CD14-positive monocyte (primary cell): ENCODE measurements at regions not wholly inside any gene's neighbourhood (a gene's known extent, or its start where the extent isn't known, plus 50 kb on each side); places are given as distances from the start of the nearest gene placed in this dataset.

Experiments used
- DNase-seq, 3 donors: peaks; one replicate each; pipeline ENCODE4 v3.0.0-alpha.2; 2011 to 2022
- H2AFZ ChIP-seq: 2 replicates; pipeline ENCODE4 v1.6.0; 2012; ENCODE audit warnings: mild to moderate bottlenecking, low read depth, low read length, inconsistent platforms; ENCODE audit not compliant: insufficient read depth, poor library complexity, severe bottlenecking
- H3K27ac ChIP-seq, 2 donors: 1 replicate in 1 of 2; 2 replicates in 1 of 2; pipeline ENCODE4 v1.5.1; 2012 to 2013; ENCODE audit warnings: low read length in 2 of 2, control low read depth in 1 of 2, inconsistent platforms in 1 of 2, low read depth in 1 of 2, mild to moderate bottlenecking in 1 of 2
- H3K27me3 ChIP-seq, 2 donors: one replicate each; pipeline versions ENCODE4 v1.6.0 to v1.6.1; 2011 to 2013; ENCODE audit warnings: low read length in 2 of 2; ENCODE audit not compliant: control insufficient read depth in 2 of 2, insufficient read depth in 2 of 2
- H3K36me3 ChIP-seq, 2 donors: replicated peaks in 1 of 2; 1 replicate in 1 of 2; 2 replicates in 1 of 2; pipeline versions ENCODE4 v1.5.1 to v1.6.1; 2012 to 2013; ENCODE audit warnings: low read length in 2 of 2, control low read depth in 1 of 2, inconsistent platforms in 1 of 2, mild to moderate bottlenecking in 1 of 2; ENCODE audit not compliant: insufficient read depth in 2 of 2, control insufficient read depth in 1 of 2
- H3K4me1 ChIP-seq, 2 donors: 1 replicate in 1 of 2; 2 replicates in 1 of 2; pipeline versions ENCODE4 v1.5.1 to v1.6.1; 2012 to 2013; ENCODE audit warnings: low read length in 2 of 2, control low read depth in 1 of 2, inconsistent platforms in 1 of 2, mild to moderate bottlenecking in 1 of 2, moderate library complexity in 1 of 2; ENCODE audit not compliant: insufficient read depth in 2 of 2, control insufficient read depth in 1 of 2
- H3K4me2 ChIP-seq: replicated peaks from 2 replicates; pipeline ENCODE3; 2012; ENCODE audit warnings: low read length, moderate library complexity, mild to moderate bottlenecking; ENCODE audit not compliant: poor library complexity, severe bottlenecking; ENCODE audit errors: extremely low read depth
- H3K4me3 ChIP-seq, 3 experiments: fragments of 200-600 bp in 1 of 3; sonication (generic) in 1 of 3; replicated peaks in 1 of 3; 1 replicate in 2 of 3; 2 replicates in 1 of 3; pipeline ENCODE4 v1.5.1; 2011 to 2013; ENCODE audit warnings: low read length in 3 of 3, mild to moderate bottlenecking in 3 of 3, control low read depth in 2 of 3, low read depth in 2 of 3, inconsistent platforms in 1 of 3, moderate library complexity in 1 of 3
- H3K79me2 ChIP-seq: 2 replicates; pipeline ENCODE4 v1.6.0; 2012; ENCODE audit warnings: mild to moderate bottlenecking, control low read depth, inconsistent platforms, low read length, moderate library complexity; ENCODE audit not compliant: insufficient read depth
- H3K9ac ChIP-seq: 2 replicates; pipeline ENCODE4 v1.6.0; 2017; ENCODE audit warnings: low read length, mild to moderate bottlenecking; ENCODE audit not compliant: insufficient read depth, poor library complexity, severe bottlenecking
- H3K9me3 ChIP-seq, 2 donors: replicated peaks in 1 of 2; 1 replicate in 1 of 2; 2 replicates in 1 of 2; pipeline versions ENCODE4 v1.5.1 to v1.6.1; 2012 to 2013; ENCODE audit warnings: low read length in 2 of 2, control low read depth in 1 of 2; ENCODE audit not compliant: control insufficient read depth in 1 of 2, insufficient read depth in 1 of 2
- H4K20me1 ChIP-seq: 2 replicates; pipeline ENCODE4 v1.6.0; 2012; ENCODE audit warnings: mild to moderate bottlenecking, low read length, control low read depth, moderate library complexity; ENCODE audit not compliant: insufficient read depth
- H3K27ac Mint-ChIP-seq, 7 donors: one replicate each; pipeline ENCODE4 v1.8.0; 2020; ENCODE audit warnings: mild to moderate bottlenecking in 7 of 7, mixed read lengths in 7 of 7, moderate library complexity in 6 of 7, inconsistent platforms in 2 of 7
- H3K27me3 Mint-ChIP-seq, 3 donors: one replicate each; pipeline ENCODE4 v1.8.0; 2021 to 2022; ENCODE audit warnings: low read depth in 3 of 3, mild to moderate bottlenecking in 3 of 3, mixed read lengths in 3 of 3, moderate library complexity in 3 of 3, inconsistent platforms in 1 of 3
- H3K36me3 Mint-ChIP-seq, 2 donors: one replicate each; pipeline ENCODE4 v1.8.0; 2020; ENCODE audit warnings: mixed read lengths in 2 of 2, inconsistent platforms in 1 of 2, mild to moderate bottlenecking in 1 of 2
- H3K4me1 Mint-ChIP-seq: one replicate; pipeline ENCODE4 v1.8.0; 2020; ENCODE audit warnings: mild to moderate bottlenecking, mixed read lengths
- H3K4me3 Mint-ChIP-seq, 2 donors: one replicate each; pipeline ENCODE4 v1.8.0; 2020; ENCODE audit warnings: mild to moderate bottlenecking in 2 of 2, mixed read lengths in 2 of 2, moderate library complexity in 1 of 2
- H3K9me3 Mint-ChIP-seq, 7 donors: one replicate each; pipeline ENCODE4 v1.8.0; 2020 to 2022; ENCODE audit warnings: mixed read lengths in 7 of 7, mild to moderate bottlenecking in 6 of 7, moderate library complexity in 6 of 7, inconsistent platforms in 2 of 7
- WGBS: methylation state at CpG from one replicate; pipeline ENCODE4 v1.1.5; 2013; ENCODE audit warnings: missing lambda C conversion rate; ENCODE audit not compliant: insufficient coverage; 5-methylcytosine and 5-hydroxymethylcytosine counted together
- intact Hi-C, 2 donors: fragments of 100-400 bp; cut with micrococcal nuclease; formaldehyde crosslinking; loops; one replicate each; pipeline versions ENCODE4 v1.15.0 to v1.15.1; 2023
- TF ChIP-seq, protein P1 (sequence below): fragments of 200-600 bp; IDR thresholded peaks from one replicate; pipeline ENCODE4 v1.8.0; 2022; ENCODE audit warnings: antibody characterized with exemption, mild to moderate bottlenecking

DNA sequence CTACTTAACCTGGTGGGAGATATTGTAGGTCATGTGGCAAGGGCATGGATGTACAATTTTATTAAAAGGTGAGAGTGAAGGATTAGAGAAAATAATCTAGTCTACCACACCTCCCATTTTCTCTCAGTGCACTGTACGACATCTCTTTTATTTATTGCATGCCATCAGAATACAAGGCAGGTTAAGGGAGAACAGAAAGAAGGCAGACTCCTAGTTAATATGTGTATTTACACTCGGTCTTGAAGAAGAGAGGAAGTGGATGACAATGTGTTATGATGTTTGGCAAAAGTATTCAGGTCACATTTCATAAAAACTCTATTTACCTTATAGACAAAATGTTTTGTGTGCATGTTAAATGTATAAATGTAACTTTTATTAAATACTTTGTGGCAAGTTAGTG is 306.1 kb downstream of the CTH start:
- Mint-ChIP-seq H3K27me3 (peaks cover 0 to 3% (median 2%) of the 10 kb centered on the region in 3 donors), H3K9me3 (peaks cover 0 to 2% (median 0%) of the 10 kb centered on the region in 7 donors)
- WGBS, result no CpG with 5 or more reads among the region's 2 CpGs

DNA sequence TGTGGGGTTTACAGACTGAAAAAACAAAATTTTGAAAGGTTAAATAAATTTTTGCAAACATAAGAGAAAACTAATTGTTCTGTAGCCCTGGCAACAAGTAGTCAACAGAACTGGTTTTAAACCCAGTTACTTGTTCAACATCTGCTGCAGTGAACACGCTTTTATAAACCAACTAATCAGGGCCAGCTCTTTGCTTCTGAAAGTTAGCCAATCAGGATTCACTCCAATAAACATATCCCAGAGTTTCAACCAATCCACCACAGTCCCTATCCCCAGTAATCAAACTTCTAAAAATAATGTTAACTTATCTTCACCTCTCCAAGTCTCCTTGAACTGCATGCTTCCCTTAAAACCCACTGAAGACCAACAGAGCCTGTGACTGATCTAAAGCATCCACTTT is 306.6 kb downstream of the CTH start:
- Mint-ChIP-seq H3K4me3 (no peak overlapping the region), H3K27me3 (peaks cover 0 to 3% (median 2%) of the 10 kb centered on the region in 3 donors), H3K4me1 (no peaks in the 10 kb centered on the region), H3K9me3 (peaks cover 0 to 2% (median 0%) of the 10 kb centered on the region in 7 donors), H3K36me3 (no peaks in the 10 kb centered on the region), H3K27ac (no peak overlapping the region)
- no peak overlapping the region for H3K4me2 ChIP-seq
- no peaks in the 10 kb centered on the region for H3K27me3 ChIP-seq
- H3K79me2 ChIP-seq, result no peaks in the 10 kb centered on the region
- H3K36me3 ChIP-seq, result no peaks in the 10 kb centered on the region
- H4K20me1 ChIP-seq, result no peaks in the 10 kb centered on the region
- no peak overlapping the region for H3K9ac ChIP-seq
- no peaks in the 10 kb centered on the region for H3K4me1 ChIP-seq
- TF ChIP-seq, protein P1, sequence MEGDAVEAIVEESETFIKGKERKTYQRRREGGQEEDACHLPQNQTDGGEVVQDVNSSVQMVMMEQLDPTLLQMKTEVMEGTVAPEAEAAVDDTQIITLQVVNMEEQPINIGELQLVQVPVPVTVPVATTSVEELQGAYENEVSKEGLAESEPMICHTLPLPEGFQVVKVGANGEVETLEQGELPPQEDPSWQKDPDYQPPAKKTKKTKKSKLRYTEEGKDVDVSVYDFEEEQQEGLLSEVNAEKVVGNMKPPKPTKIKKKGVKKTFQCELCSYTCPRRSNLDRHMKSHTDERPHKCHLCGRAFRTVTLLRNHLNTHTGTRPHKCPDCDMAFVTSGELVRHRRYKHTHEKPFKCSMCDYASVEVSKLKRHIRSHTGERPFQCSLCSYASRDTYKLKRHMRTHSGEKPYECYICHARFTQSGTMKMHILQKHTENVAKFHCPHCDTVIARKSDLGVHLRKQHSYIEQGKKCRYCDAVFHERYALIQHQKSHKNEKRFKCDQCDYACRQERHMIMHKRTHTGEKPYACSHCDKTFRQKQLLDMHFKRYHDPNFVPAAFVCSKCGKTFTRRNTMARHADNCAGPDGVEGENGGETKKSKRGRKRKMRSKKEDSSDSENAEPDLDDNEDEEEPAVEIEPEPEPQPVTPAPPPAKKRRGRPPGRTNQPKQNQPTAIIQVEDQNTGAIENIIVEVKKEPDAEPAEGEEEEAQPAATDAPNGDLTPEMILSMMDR, result no peak
- no peak for DNase-seq
- no peak overlapping the region for H2AFZ ChIP-seq
- WGBS, result 86% methylated on average over 1 of the region's 1 CpG
- intact Hi-C loops, result no loop called here
- H3K27ac ChIP-seq, result no peak overlapping the region
- no peaks in the 10 kb centered on the region for H3K9me3 ChIP-seq
- H3K4me3 ChIP-seq, result no peak overlapping the region

More for the DNA sequence above, 306.1 kb downstream of the CTH start:
- H3K36me3 Mint-ChIP-seq, result no peaks in the 10 kb centered on the region
- DNase-seq, result no peak
- Histone ChIP-seq H3K36me3 (no peaks in the 10 kb centered on the region), H3K27ac (no peak overlapping the region), H3K27me3 (no peaks in the 10 kb centered on the region), H4K20me1 (no peaks in the 10 kb centered on the region), H3K4me1 (no peaks in the 10 kb centered on the region), H3K9ac (no peak overlapping the region), H2AFZ (no peak overlapping the region), H3K4me3 (no peak overlapping the region), H3K4me2 (no peak overlapping the region), H3K9me3 (no peaks in the 10 kb centered on the region), H3K79me2 (no peaks in the 10 kb centered on the region)
- H3K27ac Mint-ChIP-seq, result no peak overlapping the region
- no peak overlapping the region for H3K4me3 Mint-ChIP-seq
- no peaks in the 10 kb centered on the region for H3K4me1 Mint-ChIP-seq
- intact Hi-C loops, result no loop called here
- TF ChIP-seq, protein P1, result no peak
